ENCODE measurements at regions not wholly inside any gene's neighbourhood (a gene's known extent, or its start where the extent isn't known, plus 50 kb on each side); places are given as distances from the start of the nearest gene placed in this dataset.
"Not testable (repeated sequence)": the region's sequence is repeated elsewhere in the genome, so short reads cannot be mapped to it uniquely, and the experiment has no call there.

- DNase-seq, result no peak
Measured at GRCh38 chrX:63285375-63285774, 65.8 kb downstream of the SPIN4 start.

GRCh38 chrX:63284659-63285058 is 66.5 kb downstream of the SPIN4 start:
- DNase-seq, result no peak

GRCh38 chrX:63283348-63283747 is 67.8 kb downstream of the SPIN4 start:
- DNase-seq, result no peak

GRCh38 chrX:63282828-63283227 is 68.3 kb downstream of the SPIN4 start:
- no peak for DNase-seq

- DNase-seq, result no peak
Measured at GRCh38 chrX:63282077-63282476, 69.1 kb downstream of the SPIN4 start.

GRCh38 chrX:63281465-63281864 is 69.7 kb downstream of the SPIN4 start:
- no peak for DNase-seq

GRCh38 chrX:63277394-63277793 is 73.7 kb downstream of the SPIN4 start:
- DNase-seq, result not testable (repeated sequence)

- no peak for DNase-seq
Measured at GRCh38 chrX:63275127-63275526, 76.0 kb downstream of the SPIN4 start.

- no peak for DNase-seq
Measured at GRCh38 chrX:63270873-63271272, 80.3 kb downstream of the SPIN4 start.

GRCh38 chrX:63258144-63258543 is 93.0 kb downstream of the SPIN4 start:
- DNase-seq, result no peak

- DNase-seq, result peak; percentile 71
Measured at GRCh38 chrX:63250253-63250868, 100.8 kb downstream of the SPIN4 start.

GRCh38 chrX:63242689-63243088 is 108.4 kb downstream of the SPIN4 start:
- DNase-seq, result not testable (repeated sequence)

- not testable (repeated sequence) for DNase-seq
Measured at GRCh38 chrX:63235963-63236362, 115.2 kb downstream of the SPIN4 start.

GRCh38 chrX:63233013-63233412 is 118.1 kb downstream of the SPIN4 start:
- not testable (repeated sequence) for DNase-seq

GRCh38 chrX:63218202-63218601 is 132.9 kb downstream of the SPIN4 start:
- DNase-seq, result not testable (repeated sequence)

- DNase-seq, result not testable (repeated sequence)
Measured at GRCh38 chrX:63217549-63217948, 133.6 kb downstream of the SPIN4 start.

- DNase-seq, result not testable (repeated sequence)
Measured at GRCh38 chrX:63209645-63210044, 141.5 kb downstream of the SPIN4 start.

- not testable (repeated sequence) for DNase-seq
Measured at GRCh38 chrX:63209128-63209527, 142.0 kb downstream of the SPIN4 start.

- not testable (repeated sequence) for DNase-seq
Measured at GRCh38 chrX:63204266-63205074, 146.7 kb downstream of the SPIN4 start.

GRCh38 chrX:63201987-63202386 is 149.1 kb downstream of the SPIN4 start:
- DNase-seq, result not testable (repeated sequence)

- not testable (repeated sequence) for DNase-seq
Measured at GRCh38 chrX:63198693-63199092, 152.4 kb downstream of the SPIN4 start.

- not testable (repeated sequence) for DNase-seq
Measured at GRCh38 chrX:63192366-63193041, 158.6 kb downstream of the SPIN4 start.

GRCh38 chrX:63186137-63186536 is 165.0 kb downstream of the SPIN4 start:
- no peak for DNase-seq

- DNase-seq, result not testable (repeated sequence)
Measured at GRCh38 chrX:63179852-63180251, 171.3 kb downstream of the SPIN4 start.

Data from fibroblast of skin of right biceps (primary cell).